ENCODE measurements at regions not wholly inside any gene's neighbourhood (a gene's known extent, or its start where the extent isn't known, plus 50 kb on each side); places are given as distances from the start of the nearest gene placed in this dataset.

- peaks cover 2% of the 10 kb centered on the region for H3K9me3 Mint-ChIP-seq
- no peaks in the 10 kb centered on the region for H3K27me3 Mint-ChIP-seq (ENCODE audit: insufficient read depth)
- no peak overlapping the region for H3K4me3 Mint-ChIP-seq
- WGBS, 2 experiments (ENCODE audit: insufficient coverage in 1 of 2, insufficient read length in 1 of 2), result 80 to 92% methylated on average over 1 to 4 of the region's 4 CpGs
- no peak for DNase-seq
- Histone ChIP-seq H3K4me3 (ENCODE audit: low read length) (no peak overlapping the region), H3K9me3 (ENCODE audit: control insufficient read depth, low read length) (no peaks in the 10 kb centered on the region), H3K36me3 (ENCODE audit: control insufficient read depth, insufficient read depth, low read length) (no peaks in the 10 kb centered on the region), H3K9ac (ENCODE audit: extremely low read depth, low read length, poor library complexity, severe bottlenecking) (no peak overlapping the region), H3K27ac (ENCODE audit: low read depth, low read length) (no peak overlapping the region), H3K27me3 (ENCODE audit: control insufficient read depth, insufficient read depth, low read length, poor library complexity, severe bottlenecking) (no peaks in the 10 kb centered on the region), H3K4me1 (ENCODE audit: control insufficient read depth, insufficient read depth, low read length) (no peaks in the 10 kb centered on the region)
- TF ChIP-seq CTCF (conservative IDR thresholded peaks at IDR 0.05), result no peak
- no peaks in the 10 kb centered on the region for H3K36me3 Mint-ChIP-seq (ENCODE audit: low read depth)
- H3K27ac Mint-ChIP-seq, result no peak overlapping the region
- no peaks in the 10 kb centered on the region for H3K4me1 Mint-ChIP-seq
Measured at GRCh38 chr5:23649594-23649993, 142.2 kb downstream of the PRDM9 start.

DNA sequence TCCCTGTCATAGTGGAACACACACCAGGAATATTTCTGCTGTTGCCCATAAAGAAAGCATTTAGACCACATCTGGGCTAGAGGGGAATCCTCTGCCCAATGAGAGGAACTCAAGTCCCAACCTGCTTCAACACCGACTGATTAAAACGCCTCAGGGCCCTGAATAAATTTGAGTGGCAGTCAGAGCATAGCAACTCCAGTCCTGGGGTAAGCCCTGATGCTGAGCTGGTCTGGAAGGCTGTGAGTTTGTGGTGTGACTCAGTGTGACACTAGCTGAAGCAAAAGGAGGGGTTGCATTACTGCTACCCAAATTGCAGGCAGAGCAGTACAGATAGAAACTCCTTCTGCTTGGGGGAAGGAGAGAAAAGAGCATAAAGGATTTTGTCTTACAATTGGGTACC, 148.3 kb downstream of the PRDM9 start:
- DNase-seq, result no peak
- 89 to 100% methylated on average over 2 of the region's 2 CpGs for WGBS, 2 experiments (ENCODE audit: insufficient coverage in 1 of 2, insufficient read length in 1 of 2)
- H3K4me3 Mint-ChIP-seq, result no peak overlapping the region

DNA sequence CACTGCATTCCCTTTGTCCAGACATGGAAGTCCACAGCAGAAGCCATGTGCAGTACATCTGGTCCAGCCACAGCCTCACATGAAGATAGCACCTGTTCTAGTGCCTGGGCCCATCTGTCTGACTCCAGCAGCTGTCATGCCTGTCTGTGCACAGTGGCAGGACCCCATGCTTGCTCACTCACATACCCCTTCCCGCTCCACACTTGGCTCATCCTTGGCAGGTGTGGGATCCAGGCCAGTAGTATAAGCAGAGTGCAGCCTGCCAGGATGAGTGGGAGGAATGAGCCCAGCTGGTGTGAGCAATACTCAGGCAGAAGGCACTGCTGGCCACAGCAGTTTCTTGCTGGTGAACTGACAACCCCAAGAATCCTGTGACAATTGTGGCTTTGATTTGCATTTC, 168.0 kb downstream of the PRDM9 start:
- Histone ChIP-seq H3K27me3 (ENCODE audit: control insufficient read depth, insufficient read depth, low read length, poor library complexity, severe bottlenecking) (no peaks in the 10 kb centered on the region), H3K9me3 (ENCODE audit: control insufficient read depth, low read length) (peaks cover 19% of the 10 kb centered on the region), H3K9ac (ENCODE audit: extremely low read depth, low read length, poor library complexity, severe bottlenecking) (no peak overlapping the region), H3K4me1 (ENCODE audit: control insufficient read depth, insufficient read depth, low read length) (no peaks in the 10 kb centered on the region), H3K4me3 (ENCODE audit: low read length) (no peak overlapping the region), H3K36me3 (ENCODE audit: control insufficient read depth, insufficient read depth, low read length) (no peaks in the 10 kb centered on the region), H3K27ac (ENCODE audit: low read depth, low read length) (no peak overlapping the region)
- no peak overlapping the region for H3K27ac Mint-ChIP-seq
- H3K4me1 Mint-ChIP-seq, result no peaks in the 10 kb centered on the region
- DNase-seq, result no peak
- 100% methylated on average over 1 of the region's 1 CpG; no CpG with 5 or more reads in 1 of the 2 experiments for WGBS, 2 experiments (ENCODE audit: insufficient coverage in 1 of 2, insufficient read length in 1 of 2)
- H3K4me3 Mint-ChIP-seq, result no peak overlapping the region
- no peak for TF ChIP-seq CTCF (conservative IDR thresholded peaks at IDR 0.05)
- peaks cover 6% of the 10 kb centered on the region for H3K9me3 Mint-ChIP-seq
- no peaks in the 10 kb centered on the region for H3K27me3 Mint-ChIP-seq (ENCODE audit: insufficient read depth)
- H3K36me3 Mint-ChIP-seq (ENCODE audit: low read depth), result no peaks in the 10 kb centered on the region

More for the DNA sequence above, 148.3 kb downstream of the PRDM9 start:
- Histone ChIP-seq H3K27me3 (ENCODE audit: control insufficient read depth, insufficient read depth, low read length, poor library complexity, severe bottlenecking) (no peaks in the 10 kb centered on the region), H3K36me3 (ENCODE audit: control insufficient read depth, insufficient read depth, low read length) (no peaks in the 10 kb centered on the region), H3K9me3 (ENCODE audit: control insufficient read depth, low read length) (no peaks in the 10 kb centered on the region), H3K4me3 (ENCODE audit: low read length) (no peak overlapping the region), H3K4me1 (ENCODE audit: control insufficient read depth, insufficient read depth, low read length) (no peaks in the 10 kb centered on the region), H3K9ac (ENCODE audit: extremely low read depth, low read length, poor library complexity, severe bottlenecking) (no peak overlapping the region), H3K27ac (ENCODE audit: low read depth, low read length) (no peak overlapping the region)
- H3K27me3 Mint-ChIP-seq (ENCODE audit: insufficient read depth), result no peaks in the 10 kb centered on the region
- no peaks in the 10 kb centered on the region for H3K9me3 Mint-ChIP-seq
- no peak for TF ChIP-seq CTCF (conservative IDR thresholded peaks at IDR 0.05)
- no peaks in the 10 kb centered on the region for H3K4me1 Mint-ChIP-seq
- H3K27ac Mint-ChIP-seq, result no peak overlapping the region
- H3K36me3 Mint-ChIP-seq (ENCODE audit: low read depth), result no peaks in the 10 kb centered on the region

Data from endodermal cell (in vitro differentiated cells).